H54 (cell line): ENCODE measurements at regions not wholly inside any gene's neighbourhood (a gene's known extent, or its start where the extent isn't known, plus 50 kb on each side); places are given as distances from the start of the nearest gene placed in this dataset.
A peak's percentile ranks its signal among the peaks of the same experiment; 100 is the strongest.
"Not testable (repeated sequence)": the region's sequence is repeated elsewhere in the genome, so short reads cannot be mapped to it uniquely, and the experiment has no call there.

Experiments used
- DNase-seq: peaks from one replicate; pipeline ENCODE4 v3.0.0; 2011; ENCODE audit warnings: low spot score, mixed read lengths; ENCODE audit not compliant: insufficient read length
- FAIRE-seq: peaks from 3 replicates; lab custom pipeline; 2011; peaks lifted over from hg19 to GRCh38; lab: Jason Lieb, UNC
- POLR2A ChIP-seq: IDR thresholded peaks from 2 replicates; pipeline ENCODE4 v1.6.1; 2011; ENCODE audit warnings: low read depth, mild to moderate bottlenecking, low read length

DNA sequence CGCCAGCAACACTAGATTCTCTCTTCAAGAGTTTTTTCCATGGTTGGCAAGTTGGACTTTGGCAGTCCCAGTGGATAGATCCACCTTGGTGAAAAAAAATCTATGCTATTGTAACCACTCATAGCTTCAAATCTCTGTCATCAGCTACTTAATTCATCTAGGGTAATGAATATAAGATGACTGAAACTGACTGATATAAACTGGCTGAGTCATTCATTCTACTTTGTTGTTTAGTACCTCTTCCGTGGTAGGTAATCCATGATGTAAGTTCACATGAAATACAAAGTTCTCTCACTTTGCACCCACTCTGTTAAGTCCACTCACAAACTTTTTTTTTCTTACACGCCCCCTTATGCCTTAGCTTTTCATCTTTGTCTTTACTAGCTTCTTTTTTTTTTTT lies 1381.5 kb downstream of the SLITRK5 start:
- TF ChIP-seq POLR2A = no peak
- DNase-seq = no peak
- FAIRE-seq = no peak

DNA sequence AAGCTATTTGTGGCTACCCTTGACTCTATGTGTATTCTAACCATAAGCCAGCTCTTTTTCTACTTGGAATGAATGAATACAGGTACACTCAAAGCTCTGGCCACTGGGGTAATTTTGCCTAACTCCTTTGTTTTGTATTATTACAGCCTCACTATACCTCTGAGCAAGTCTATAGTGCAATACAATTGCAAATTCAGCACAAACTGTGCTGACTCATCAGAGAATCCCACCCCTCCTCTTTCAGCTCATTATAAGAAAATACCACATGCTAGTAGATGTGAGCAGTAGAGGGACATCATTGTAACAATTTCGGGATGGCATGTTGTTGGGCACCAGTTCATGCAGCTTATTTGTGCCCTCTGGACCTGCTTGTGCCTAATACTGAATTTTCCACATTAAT lies 1382.2 kb downstream of the SLITRK5 start:
- DNase-seq (no peak), FAIRE-seq (no peak)
- TF ChIP-seq POLR2A = no peak

GRCh38 chr13:89057274-89057673 lies 1386.1 kb downstream of the SLITRK5 start:
- no peak for DNase-seq
- no peak for FAIRE-seq
- no peak for TF ChIP-seq POLR2A

DNA sequence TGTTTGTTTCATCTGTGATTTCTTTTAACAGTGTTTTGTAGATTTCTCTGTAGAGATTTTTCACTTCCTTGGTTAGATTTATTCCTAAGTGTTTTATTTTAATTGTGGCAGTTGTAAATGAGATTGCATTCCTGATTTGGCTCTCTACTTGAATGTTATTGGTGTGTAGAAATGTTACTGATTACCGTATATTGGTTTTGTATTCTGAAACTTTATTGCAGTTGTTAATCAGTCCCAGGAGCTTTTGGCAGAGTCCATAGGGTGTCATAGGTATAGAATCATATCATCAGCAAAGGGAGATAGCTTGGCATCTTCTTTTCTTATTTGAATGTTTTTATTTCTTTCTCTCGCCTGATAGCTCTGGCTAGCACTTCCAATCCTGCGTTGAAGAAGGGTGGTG lies 1386.7 kb downstream of the SLITRK5 start:
- DNase-seq (no peak), FAIRE-seq (no peak)
- no peak for TF ChIP-seq POLR2A

DNA sequence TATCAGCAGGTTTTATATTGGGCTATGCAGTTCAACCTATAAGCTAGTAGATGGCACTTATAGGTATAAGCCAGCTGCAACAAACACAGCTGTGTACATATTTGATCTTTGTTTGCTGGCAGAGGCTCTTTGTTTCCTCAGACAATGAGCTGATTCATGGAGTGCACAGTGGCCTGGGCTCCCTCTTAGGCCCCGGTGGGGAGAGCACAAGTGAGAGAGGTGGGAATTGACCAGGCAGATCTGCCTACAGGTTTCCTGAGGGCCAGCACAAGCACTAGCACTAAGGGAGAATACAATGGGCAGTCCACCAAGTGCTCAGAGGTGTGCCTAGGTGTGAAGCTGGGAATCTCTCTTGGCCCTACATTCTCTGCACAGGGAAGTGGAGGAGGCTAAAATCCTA lies 1390.7 kb downstream of the SLITRK5 start:
- TF ChIP-seq POLR2A = no peak
- no peak for DNase-seq
- no peak for FAIRE-seq

DNA sequence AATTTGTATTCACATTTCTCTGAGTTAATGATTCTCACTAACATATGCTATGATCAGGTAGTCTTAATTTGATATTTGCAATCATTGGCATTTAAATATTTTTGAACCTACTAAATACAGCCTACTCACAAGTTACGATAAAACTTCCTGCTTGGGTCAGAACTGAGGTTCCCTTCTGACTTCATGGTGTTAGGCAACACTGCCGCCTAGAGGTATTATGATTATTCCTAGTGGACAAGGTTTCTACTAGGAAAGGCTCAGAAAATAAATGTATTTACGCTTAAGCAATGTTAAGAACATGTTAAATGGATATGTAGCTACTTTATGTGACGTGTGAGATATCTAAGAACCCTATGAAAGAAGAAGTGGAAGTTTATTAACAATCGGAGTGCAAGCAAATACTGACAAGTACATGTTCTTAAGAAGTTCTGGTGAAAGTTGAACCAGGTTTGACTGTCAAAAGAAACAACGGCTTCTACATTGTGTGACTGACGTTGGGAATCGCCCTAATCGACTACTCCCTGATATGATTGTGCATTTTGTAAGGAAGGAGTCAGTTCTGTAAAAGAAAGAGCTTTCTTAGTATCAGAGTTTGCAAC lies 1395.8 kb downstream of the SLITRK5 start:
- DNase-seq (peak; percentile 7), FAIRE-seq (peak; percentile 97)
- TF ChIP-seq POLR2A = no peak

- TF ChIP-seq POLR2A = no peak
- FAIRE-seq (no peak), DNase-seq (no peak)
Measured at GRCh38 chr13:89072979-89073378, 1401.8 kb downstream of the SLITRK5 start.

- FAIRE-seq (no peak), DNase-seq (no peak)
- no peak for TF ChIP-seq POLR2A
Measured at GRCh38 chr13:89076622-89077021, 1405.5 kb downstream of the SLITRK5 start.

GRCh38 chr13:89082623-89083022 lies 1411.5 kb downstream of the SLITRK5 start:
- no peak for FAIRE-seq
- no peak for TF ChIP-seq POLR2A
- no peak for DNase-seq

GRCh38 chr13:89088107-89088506 lies 1416.9 kb downstream of the SLITRK5 start:
- DNase-seq, FAIRE-seq: not testable (repeated sequence)

- TF ChIP-seq POLR2A = no peak
- no peak for DNase-seq
- FAIRE-seq = no peak
Measured at GRCh38 chr13:89097994-89098393, 1426.8 kb downstream of the SLITRK5 start.

- TF ChIP-seq POLR2A = no peak
- FAIRE-seq (no peak), DNase-seq (no peak)
Measured at GRCh38 chr13:89113744-89114143, 1442.6 kb downstream of the SLITRK5 start.

GRCh38 chr13:89115307-89115706 lies 1444.1 kb downstream of the SLITRK5 start:
- no peak for FAIRE-seq
- no peak for TF ChIP-seq POLR2A
- DNase-seq = no peak

- no peak for DNase-seq
Measured at GRCh38 chr13:89136678-89137077, 1465.5 kb downstream of the SLITRK5 start.

DNA sequence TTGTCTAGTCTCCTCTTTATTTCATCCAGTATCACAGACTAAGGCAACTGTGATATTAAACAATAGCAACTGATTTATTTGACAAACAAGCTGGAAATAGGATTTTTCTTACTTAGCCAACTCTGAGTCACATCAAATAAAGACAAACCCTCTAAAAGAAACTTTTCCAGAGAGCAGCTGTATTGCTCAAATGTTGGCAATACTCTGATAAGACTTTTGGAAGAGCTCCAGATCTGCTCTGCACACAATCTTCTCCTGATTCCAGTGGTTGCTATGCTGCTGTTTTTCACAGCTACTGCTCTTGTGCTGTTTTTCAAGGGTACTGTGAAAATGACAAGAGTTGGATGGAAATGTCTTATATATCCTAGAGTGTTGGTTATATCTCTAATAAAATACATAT lies 1479.2 kb downstream of the SLITRK5 start:
- no peak for TF ChIP-seq POLR2A
- DNase-seq = no peak
- peak; percentile 41 for FAIRE-seq

More at GRCh38 chr13:89136678-89137077, 1465.5 kb downstream of the SLITRK5 start:
- FAIRE-seq = peak; percentile 20
- TF ChIP-seq POLR2A = no peak
